HG02973 (cell line): ENCODE measurements at regions not wholly inside any gene's neighbourhood (a gene's known extent, or its start where the extent isn't known, plus 50 kb on each side); places are given as distances from the start of the nearest gene placed in this dataset.
"Not testable (repeated sequence)": the region's sequence is repeated elsewhere in the genome, so short reads cannot be mapped to it uniquely, and the experiment has no call there.

Experiments
- ATAC-seq: cut with Tn5 transposase; IDR thresholded peaks from one replicate; pipeline ENCODE4 v1.9.1; 2021; ENCODE audit warnings: moderate library complexity; ENCODE audit not compliant: unreplicated experiment

- ATAC-seq: not testable (repeated sequence)
These were observed 275.3 kb downstream of the ADGRD1 start for GRCh38 chr12:131229079-131229425.

- no peak for ATAC-seq
These were observed 276.0 kb downstream of the ADGRD1 start for GRCh38 chr12:131229426-131230339.

- ATAC-seq: no peak
These were observed 276.8 kb downstream of the ADGRD1 start for GRCh38 chr12:131230340-131231031.

- ATAC-seq: no peak
These were observed 277.6 kb downstream of the ADGRD1 start for GRCh38 chr12:131231032-131231980.

GRCh38 chr12:131232036-131232435 lies 278.3 kb downstream of the ADGRD1 start:
- ATAC-seq: no peak

GRCh38 chr12:131232872-131233271 lies 279.2 kb downstream of the ADGRD1 start:
- not testable (repeated sequence) for ATAC-seq

- not testable (repeated sequence) for ATAC-seq
These were observed 280.4 kb downstream of the ADGRD1 start for GRCh38 chr12:131233850-131234789.

GRCh38 chr12:131234841-131235271 lies 281.1 kb downstream of the ADGRD1 start:
- not testable (repeated sequence) for ATAC-seq

- ATAC-seq: no peak
These were observed 282.2 kb downstream of the ADGRD1 start for GRCh38 chr12:131235871-131236271.

GRCh38 chr12:131239384-131240094 lies 285.8 kb downstream of the ADGRD1 start:
- ATAC-seq: peak; percentile 68

GRCh38 chr12:131241517-131241916 lies 287.8 kb downstream of the ADGRD1 start:
- no peak for ATAC-seq

- ATAC-seq: no peak
These were observed 289.2 kb downstream of the ADGRD1 start for GRCh38 chr12:131242741-131243496.

GRCh38 chr12:131244157-131244688 lies 290.5 kb downstream of the ADGRD1 start:
- not testable (repeated sequence) for ATAC-seq

- ATAC-seq: not testable (repeated sequence)
These were observed 291.5 kb downstream of the ADGRD1 start for GRCh38 chr12:131245161-131245560.

- ATAC-seq: no peak
These were observed 292.1 kb downstream of the ADGRD1 start for GRCh38 chr12:131245564-131246355.

- ATAC-seq: not testable (repeated sequence)
These were observed 293.5 kb downstream of the ADGRD1 start for GRCh38 chr12:131247026-131247725.

GRCh38 chr12:131247875-131248274 lies 294.2 kb downstream of the ADGRD1 start:
- not testable (repeated sequence) for ATAC-seq
